Tibial artery (tissue), 4 donors: ENCODE measurements at regions not wholly inside any gene's neighbourhood (a gene's known extent, or its start where the extent isn't known, plus 50 kb on each side); places are given as distances from the start of the nearest gene placed in this dataset.

Source experiments
- DNase-seq, 2 donors: peaks; one replicate each; pipeline ENCODE4 v3.0.0-alpha.2; 2019
- H3K27ac ChIP-seq, 2 donors: fragments of 200-600 bp; sonication (generic) in 1 of 2; 1 replicate in 1 of 2; 2 replicates in 1 of 2; pipeline ENCODE4 v1.5.1; 2018 to 2019; ENCODE audit warnings: mild to moderate bottlenecking in 1 of 2
- H3K27me3 ChIP-seq, 2 donors: fragments of 200-600 bp; sonication (generic) in 1 of 2; one replicate each; pipeline versions ENCODE4 v1.5.1 to v1.6.0; 2016 to 2019
- H3K36me3 ChIP-seq, 3 donors: fragments of 200-600 bp; sonication (generic) in 2 of 3; one replicate each; pipeline ENCODE4 v1.5.1; 2016 to 2019; ENCODE audit warnings: mild to moderate bottlenecking in 2 of 3
- H3K4me1 ChIP-seq, 4 donors: fragments of 200-600 bp; sonication (generic) in 2 of 4; 1 replicate in 3 of 4; 2 replicates in 1 of 4; pipeline ENCODE4 v1.5.1; 2016 to 2019
- H3K4me3 ChIP-seq, 2 donors: fragments of 200-600 bp; sonication (generic) in 1 of 2; 1 replicate in 1 of 2; 2 replicates in 1 of 2; pipeline ENCODE4 v1.5.1; 2018 to 2019; ENCODE audit warnings: mild to moderate bottlenecking in 2 of 2
- H3K9me3 ChIP-seq, 3 donors: fragments of 200-600 bp; sonication (generic) in 1 of 3; one replicate each; pipeline ENCODE4 v1.5.1; 2016 to 2019
- CTCF ChIP-seq, 2 experiments: fragments of 200-600 bp in 1 of 2; fragments of 450-650 bp in 1 of 2; IDR thresholded peaks; one replicate each; pipeline ENCODE4 v1.5.1; 2017 to 2019; ENCODE audit warnings: antibody characterized with exemption in 2 of 2, mild to moderate bottlenecking in 1 of 2, moderate library complexity in 1 of 2
- intact Hi-C: fragments of 100-400 bp; cut with DNase I; formaldehyde crosslinking; loops from one replicate; pipeline ENCODE4 v1.15.0; 2023; ENCODE audit warnings: low total_unique reads

- peak in 1 of 2 donors; percentile 30 for DNase-seq
- no peaks in the 10 kb centered on the region for H3K36me3 ChIP-seq
- H3K27ac ChIP-seq: no peak overlapping the region
- no peaks in the 10 kb centered on the region for H3K27me3 ChIP-seq
- no peak overlapping the region for H3K4me3 ChIP-seq
- H3K4me1 ChIP-seq: no peaks in the 10 kb centered on the region
- intact Hi-C loops: no loop called here
- no peaks in the 10 kb centered on the region for H3K9me3 ChIP-seq
- TF ChIP-seq CTCF (IDR thresholded peaks at IDR 0.05): no peak
Observed at GRCh38 chr12:13817131-13817530, 164.3 kb downstream of the GRIN2B start.

DNA sequence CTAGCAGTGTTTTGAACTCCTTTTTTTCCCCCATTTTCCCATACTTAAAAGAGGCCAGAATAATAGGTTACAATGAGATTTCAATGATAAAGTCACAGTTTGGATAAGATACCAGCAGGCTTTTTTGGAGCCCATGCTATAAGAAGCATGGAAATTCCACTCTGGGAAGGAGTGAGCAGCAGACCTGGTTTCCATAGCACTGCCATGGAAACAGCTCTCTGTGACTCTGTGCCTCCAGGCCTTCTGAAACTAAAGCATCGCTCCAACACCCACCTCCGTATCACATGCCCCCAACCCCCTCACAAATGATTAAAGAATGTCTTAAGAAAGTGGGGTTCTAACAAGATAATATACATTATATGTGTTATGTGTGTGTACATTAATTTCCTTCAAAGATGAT is 165.0 kb downstream of the GRIN2B start:
- intact Hi-C loops: no loop called here
- TF ChIP-seq CTCF (IDR thresholded peaks at IDR 0.05): no peak
- H3K4me3 ChIP-seq: no peak overlapping the region
- H3K27me3 ChIP-seq: no peaks in the 10 kb centered on the region
- DNase-seq: no peak
- H3K4me1 ChIP-seq: no peaks in the 10 kb centered on the region
- H3K27ac ChIP-seq: no peak overlapping the region
- no peaks in the 10 kb centered on the region for H3K36me3 ChIP-seq
- no peaks in the 10 kb centered on the region for H3K9me3 ChIP-seq

GRCh38 chr12:13812168-13812567 is 169.2 kb downstream of the GRIN2B start:
- Histone ChIP-seq H3K4me3 (no peak overlapping the region), H3K27ac (no peak overlapping the region), H3K9me3 (no peaks in the 10 kb centered on the region), H3K4me1 (no peaks in the 10 kb centered on the region), H3K36me3 (no peaks in the 10 kb centered on the region), H3K27me3 (no peaks in the 10 kb centered on the region)
- no peak for TF ChIP-seq CTCF (IDR thresholded peaks at IDR 0.05)
- no peak for DNase-seq
- intact Hi-C loops: no loop called here

GRCh38 chr12:13811061-13811460 is 170.3 kb downstream of the GRIN2B start:
- intact Hi-C loops: no loop called here
- Histone ChIP-seq H3K9me3 (no peaks in the 10 kb centered on the region), H3K36me3 (no peaks in the 10 kb centered on the region), H3K27ac (no peak overlapping the region), H3K4me3 (no peak overlapping the region), H3K27me3 (no peaks in the 10 kb centered on the region), H3K4me1 (no peaks in the 10 kb centered on the region)
- no peak for TF ChIP-seq CTCF (IDR thresholded peaks at IDR 0.05)
- DNase-seq: no peak

DNA sequence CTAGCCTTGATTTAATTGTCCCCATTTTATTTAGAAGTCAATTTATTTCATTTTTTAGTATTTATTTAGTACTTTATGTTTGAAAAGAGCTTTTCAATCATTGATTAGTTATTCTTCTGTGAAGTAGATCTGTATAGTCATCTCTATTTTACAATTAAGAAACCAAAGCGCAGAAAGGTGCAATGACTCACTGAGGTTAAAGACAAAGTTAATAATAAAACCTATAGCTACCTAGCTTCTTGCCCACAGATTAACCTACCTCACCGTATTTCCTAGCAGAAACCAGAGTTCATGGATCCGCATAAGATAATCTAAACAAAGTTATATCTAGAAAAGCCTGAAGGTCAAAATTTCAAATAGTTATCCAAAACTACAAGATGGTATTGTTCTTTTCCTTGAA is 176.4 kb downstream of the GRIN2B start:
- no peak for DNase-seq
- no peak for TF ChIP-seq CTCF (IDR thresholded peaks at IDR 0.05)
- no peaks in the 10 kb centered on the region for H3K4me1 ChIP-seq
- intact Hi-C loops: no loop called here
- H3K36me3 ChIP-seq: no peaks in the 10 kb centered on the region
- H3K27me3 ChIP-seq: no peaks in the 10 kb centered on the region
- H3K9me3 ChIP-seq: no peaks in the 10 kb centered on the region
- no peak overlapping the region for H3K4me3 ChIP-seq
- H3K27ac ChIP-seq: no peak overlapping the region

GRCh38 chr12:13801543-13801942 is 179.9 kb downstream of the GRIN2B start:
- Histone ChIP-seq H3K36me3 (no peaks in the 10 kb centered on the region), H3K4me3 (no peak overlapping the region), H3K9me3 (no peaks in the 10 kb centered on the region), H3K4me1 (no peaks in the 10 kb centered on the region), H3K27ac (no peak overlapping the region), H3K27me3 (no peaks in the 10 kb centered on the region)
- TF ChIP-seq CTCF (IDR thresholded peaks at IDR 0.05): no peak
- DNase-seq: no peak
- intact Hi-C loops: no loop called here
